SHP77 treated with DMSO at 0.1 percent for 48 hours (cell line): ENCODE measurements at regions not wholly inside any gene's neighbourhood (a gene's known extent, or its start where the extent isn't known, plus 50 kb on each side); places are given as distances from the start of the nearest gene placed in this dataset.
"Not testable (repeated sequence)": the region's sequence is repeated elsewhere in the genome, so short reads cannot be mapped to it uniquely, and the experiment has no call there.

Experiments used
- DNase-seq: peaks from one replicate; lab custom pipeline; 2025; lab: John Stamatoyannopoulos, UW

- no peak for DNase-seq
These were observed 1044.6 kb upstream of the GJE1 start for GRCh38 chr6:141088171-141088570.

GRCh38 chr6:141077355-141078333 lies 1055.1 kb upstream of the GJE1 start:
- no peak for DNase-seq

- DNase-seq: no peak
These were observed 1075.0 kb upstream of the GJE1 start for GRCh38 chr6:141057761-141058160.

- DNase-seq: no peak
These were observed 1075.6 kb upstream of the GJE1 start for GRCh38 chr6:141056945-141057625.

- DNase-seq: no peak
These were observed 1082.3 kb upstream of the GJE1 start for GRCh38 chr6:141050471-141050870.

- no peak for DNase-seq
These were observed 1084.3 kb upstream of the GJE1 start for GRCh38 chr6:141048451-141048850.

GRCh38 chr6:141046496-141046895 lies 1086.2 kb upstream of the GJE1 start:
- DNase-seq: not testable (repeated sequence)

- DNase-seq: no peak
These were observed 1091.1 kb upstream of the GJE1 start for GRCh38 chr6:141041596-141042087.

GRCh38 chr6:141035312-141036200 lies 1097.2 kb upstream of the GJE1 start:
- no peak for DNase-seq

- DNase-seq: no peak
These were observed 1099.6 kb upstream of the GJE1 start for GRCh38 chr6:141033101-141033500.

- DNase-seq: no peak
These were observed 1102.8 kb upstream of the GJE1 start for GRCh38 chr6:141029908-141030307.

- DNase-seq: no peak
These were observed 1103.9 kb upstream of the GJE1 start for GRCh38 chr6:141028791-141029280.

GRCh38 chr6:141026504-141026903 lies 1106.2 kb upstream of the GJE1 start:
- no peak for DNase-seq

GRCh38 chr6:141024526-141024925 lies 1108.2 kb upstream of the GJE1 start:
- DNase-seq: no peak

GRCh38 chr6:141017941-141018340 lies 1114.8 kb upstream of the GJE1 start:
- no peak for DNase-seq

- no peak for DNase-seq
These were observed 1131.8 kb upstream of the GJE1 start for GRCh38 chr6:141000917-141001316.

GRCh38 chr6:140993515-140993914 lies 1139.2 kb upstream of the GJE1 start:
- no peak for DNase-seq

GRCh38 chr6:140992678-140993077 lies 1140.0 kb upstream of the GJE1 start:
- DNase-seq: no peak

- no peak for DNase-seq
These were observed 1143.9 kb upstream of the GJE1 start for GRCh38 chr6:140988780-140989179.

- DNase-seq: no peak
These were observed 1145.2 kb upstream of the GJE1 start for GRCh38 chr6:140987364-140988155.
